ENCODE measurements at regions not wholly inside any gene's neighbourhood (a gene's known extent, or its start where the extent isn't known, plus 50 kb on each side); places are given as distances from the start of the nearest gene placed in this dataset.

DNA sequence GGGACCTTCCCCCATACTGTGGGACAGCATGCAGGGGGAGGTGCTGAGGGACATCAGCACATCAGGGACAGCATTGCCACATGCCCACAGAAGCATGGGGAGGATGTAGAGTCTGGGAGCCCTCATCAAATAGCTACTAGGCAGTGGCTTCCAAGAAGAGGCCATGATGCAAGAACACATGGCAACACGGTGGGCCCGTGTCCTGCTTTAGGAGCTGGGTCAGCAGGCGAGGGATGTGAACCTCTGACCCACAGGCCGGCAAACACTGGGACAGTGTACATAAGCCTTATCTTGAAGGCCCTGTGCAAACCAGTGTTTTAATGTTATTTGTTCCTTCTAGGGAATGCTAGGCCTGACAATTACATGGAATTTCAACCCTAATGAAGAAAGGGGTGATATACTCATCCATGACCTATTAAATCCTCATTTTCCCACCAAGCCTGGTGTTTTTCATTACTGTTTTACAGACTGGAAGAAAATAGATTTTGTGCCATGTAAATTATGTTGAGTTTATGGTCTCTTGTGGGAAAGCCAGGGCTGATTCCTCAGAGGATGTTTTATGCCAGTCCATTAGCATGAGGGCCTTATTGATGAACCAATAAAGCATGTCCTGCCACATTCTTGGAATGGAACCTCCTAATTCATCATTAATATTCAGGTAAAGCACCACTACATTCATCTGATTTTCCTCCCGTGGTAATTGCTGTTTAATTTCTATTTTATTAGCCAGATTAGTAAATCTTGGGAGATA lies 61.7 kb upstream of the SLC25A26 start:
- TF ChIP-seq POLR2A (IDR thresholded peaks at IDR 0.05; ENCODE audit: low read length) (no peak), GATA1 (IDR thresholded peaks at IDR 0.05; ENCODE audit: low read depth, low read length) (no peak)

Data from erythroblast (primary cell).